Left forelimb (tissue), 1 donor: ENCODE measurements at regions not wholly inside any gene's neighbourhood (a gene's known extent, or its start where the extent isn't known, plus 50 kb on each side); places are given as distances from the start of the nearest gene placed in this dataset.

Experiments used
- DNase-seq: peaks from one replicate; pipeline ENCODE4 v3.0.0-alpha.2; 2018; ENCODE audit warnings: low spot score

- DNase-seq: no peak
Observed at GRCh38 chr7:84546403-84546802, 351.8 kb upstream of the SEMA3A start.

- no peak for DNase-seq
Observed at GRCh38 chr7:84538268-84538667, 343.7 kb upstream of the SEMA3A start.

GRCh38 chr7:84536271-84536870 is 341.8 kb upstream of the SEMA3A start:
- no peak for DNase-seq

- no peak for DNase-seq
Observed at GRCh38 chr7:84535580-84536270, 341.1 kb upstream of the SEMA3A start.

- no peak for DNase-seq
Observed at GRCh38 chr7:84533182-84533581, 338.6 kb upstream of the SEMA3A start.

- no peak for DNase-seq
Observed at GRCh38 chr7:84532196-84532595, 337.6 kb upstream of the SEMA3A start.

GRCh38 chr7:84529480-84530205 is 335.1 kb upstream of the SEMA3A start:
- no peak for DNase-seq

- no peak for DNase-seq
Observed at GRCh38 chr7:84528756-84529479, 334.3 kb upstream of the SEMA3A start.

GRCh38 chr7:84524714-84525694 is 330.4 kb upstream of the SEMA3A start:
- no peak for DNase-seq

GRCh38 chr7:84513061-84513460 is 318.5 kb upstream of the SEMA3A start:
- DNase-seq: no peak

- DNase-seq: no peak
Observed at GRCh38 chr7:84512055-84512454, 317.5 kb upstream of the SEMA3A start.

GRCh38 chr7:84510505-84510904 is 315.9 kb upstream of the SEMA3A start:
- no peak for DNase-seq

GRCh38 chr7:84509522-84509921 is 314.9 kb upstream of the SEMA3A start:
- no peak for DNase-seq

GRCh38 chr7:84508606-84509005 is 314.0 kb upstream of the SEMA3A start:
- DNase-seq: no peak

- no peak for DNase-seq
Observed at GRCh38 chr7:84507529-84507928, 312.9 kb upstream of the SEMA3A start.

- DNase-seq: no peak
Observed at GRCh38 chr7:84506151-84506550, 311.6 kb upstream of the SEMA3A start.

GRCh38 chr7:84502239-84502638 is 307.6 kb upstream of the SEMA3A start:
- no peak for DNase-seq

GRCh38 chr7:84497873-84498272 is 303.3 kb upstream of the SEMA3A start:
- no peak for DNase-seq

- DNase-seq: no peak
Observed at GRCh38 chr7:84495128-84495527, 300.5 kb upstream of the SEMA3A start.

GRCh38 chr7:84492098-84493034 is 297.8 kb upstream of the SEMA3A start:
- DNase-seq: peak; percentile 62
